ENCODE measurements at regions not wholly inside any gene's neighbourhood (a gene's known extent, or its start where the extent isn't known, plus 50 kb on each side); places are given as distances from the start of the nearest gene placed in this dataset.

GRCh38 chr14:29042551-29042950 is 276.0 kb downstream of the FOXG1 start:
- DNase-seq: no peak

GRCh38 chr14:29043737-29044136 is 277.1 kb downstream of the FOXG1 start:
- no peak for DNase-seq

- no peak for DNase-seq
Measured at GRCh38 chr14:29045237-29045636, 278.6 kb downstream of the FOXG1 start.

GRCh38 chr14:29054119-29054518 is 287.5 kb downstream of the FOXG1 start:
- DNase-seq: no peak

- no peak for DNase-seq
Measured at GRCh38 chr14:29056041-29056566, 289.5 kb downstream of the FOXG1 start.

GRCh38 chr14:29061702-29062101 is 295.1 kb downstream of the FOXG1 start:
- DNase-seq: no peak

GRCh38 chr14:29062466-29062865 is 295.9 kb downstream of the FOXG1 start:
- DNase-seq: no peak

GRCh38 chr14:29062976-29063375 is 296.4 kb downstream of the FOXG1 start:
- no peak for DNase-seq

- DNase-seq: no peak
Measured at GRCh38 chr14:29064305-29064900, 297.8 kb downstream of the FOXG1 start.

- no peak for DNase-seq
Measured at GRCh38 chr14:29069228-29069627, 302.6 kb downstream of the FOXG1 start.

- DNase-seq: no peak
Measured at GRCh38 chr14:29075761-29076160, 309.2 kb downstream of the FOXG1 start.

- DNase-seq: no peak
Measured at GRCh38 chr14:29077916-29078315, 311.3 kb downstream of the FOXG1 start.

- no peak for DNase-seq
Measured at GRCh38 chr14:29078810-29079522, 312.4 kb downstream of the FOXG1 start.

- no peak for DNase-seq
Measured at GRCh38 chr14:29085546-29085945, 319.0 kb downstream of the FOXG1 start.

GRCh38 chr14:29089849-29090248 is 323.3 kb downstream of the FOXG1 start:
- DNase-seq: no peak

- DNase-seq: no peak
Measured at GRCh38 chr14:29092121-29092520, 325.5 kb downstream of the FOXG1 start.

GRCh38 chr14:29097476-29097875 is 330.9 kb downstream of the FOXG1 start:
- no peak for DNase-seq

GRCh38 chr14:29098656-29099055 is 332.1 kb downstream of the FOXG1 start:
- no peak for DNase-seq

- DNase-seq: no peak
Measured at GRCh38 chr14:29102266-29102665, 335.7 kb downstream of the FOXG1 start.

- DNase-seq: no peak
Measured at GRCh38 chr14:29102996-29103395, 336.4 kb downstream of the FOXG1 start.

- DNase-seq: no peak
Measured at GRCh38 chr14:29108908-29109307, 342.3 kb downstream of the FOXG1 start.

- no peak for DNase-seq
Measured at GRCh38 chr14:29109589-29109988, 343.0 kb downstream of the FOXG1 start.

- DNase-seq: no peak
Measured at GRCh38 chr14:29111554-29111953, 345.0 kb downstream of the FOXG1 start.

- DNase-seq: no peak
Measured at GRCh38 chr14:29123017-29123416, 356.4 kb downstream of the FOXG1 start.

GRCh38 chr14:29126361-29126760 is 359.8 kb downstream of the FOXG1 start:
- no peak for DNase-seq

All from NCI-H526 treated with DMSO at 0.1 percent for 48 hours (cell line).